Large intestine (tissue), 3 donors: ENCODE measurements at regions not wholly inside any gene's neighbourhood (a gene's known extent, or its start where the extent isn't known, plus 50 kb on each side); places are given as distances from the start of the nearest gene placed in this dataset.

ENCODE experiments used
- DNase-seq, 2 donors: peaks; one replicate each; pipeline versions ENCODE4 v3.0.0 to v3.0.0-alpha.2; 2013
- H3K27ac ChIP-seq: one replicate; pipeline ENCODE4 v1.5.1; 2013; ENCODE audit warnings: low read length
- H3K27me3 ChIP-seq: 2 replicates; pipeline ENCODE4 v1.6.1; 2013; ENCODE audit warnings: low read length; ENCODE audit not compliant: control insufficient read depth, insufficient read depth
- H3K36me3 ChIP-seq: 2 replicates; pipeline ENCODE4 v1.6.1; 2013; ENCODE audit warnings: low read length; ENCODE audit not compliant: control insufficient read depth, insufficient read depth
- H3K4me1 ChIP-seq: one replicate; pipeline ENCODE4 v1.6.1; 2013; ENCODE audit warnings: low read length; ENCODE audit not compliant: control insufficient read depth, insufficient read depth
- H3K4me3 ChIP-seq: one replicate; pipeline ENCODE4 v1.5.1; 2013; ENCODE audit warnings: low read length
- H3K9me3 ChIP-seq: one replicate; pipeline ENCODE4 v1.6.1; 2013; ENCODE audit warnings: mild to moderate bottlenecking, low read depth, low read length, moderate library complexity; ENCODE audit not compliant: control insufficient read depth
- WGBS: methylation state at CpG from one replicate; pipeline ENCODE4 v1.1.5; 2013; ENCODE audit warnings: low lambda C conversion rate; ENCODE audit not compliant: insufficient coverage; 5-methylcytosine and 5-hydroxymethylcytosine counted together

- no CpG with 5 or more reads among the region's 1 CpG for WGBS
- Histone ChIP-seq H3K9me3 (no peaks in the 10 kb centered on the region), H3K4me3 (no peak overlapping the region), H3K36me3 (no peaks in the 10 kb centered on the region), H3K27me3 (no peaks in the 10 kb centered on the region), H3K27ac (no peak overlapping the region), H3K4me1 (no peaks in the 10 kb centered on the region)
- DNase-seq: no peak
Observed at GRCh38 chr18:70520867-70521266, 232.0 kb downstream of the SOCS6 start.

GRCh38 chr18:70513502-70514171 lies 224.8 kb downstream of the SOCS6 start:
- Histone ChIP-seq H3K27me3 (no peaks in the 10 kb centered on the region), H3K4me1 (no peaks in the 10 kb centered on the region), H3K36me3 (no peaks in the 10 kb centered on the region), H3K4me3 (no peak overlapping the region), H3K9me3 (no peaks in the 10 kb centered on the region), H3K27ac (no peak overlapping the region)
- no peak for DNase-seq
- no CpG with 5 or more reads among the region's 9 CpGs for WGBS

GRCh38 chr18:70507970-70508369 lies 219.1 kb downstream of the SOCS6 start:
- no peaks in the 10 kb centered on the region for H3K4me1 ChIP-seq
- no CpG with 5 or more reads among the region's 4 CpGs for WGBS

GRCh38 chr18:70506511-70506910 lies 217.7 kb downstream of the SOCS6 start:
- DNase-seq: no peak
- Histone ChIP-seq H3K27ac (no peak overlapping the region), H3K4me3 (no peak overlapping the region), H3K27me3 (no peaks in the 10 kb centered on the region), H3K4me1 (no peaks in the 10 kb centered on the region), H3K9me3 (no peaks in the 10 kb centered on the region), H3K36me3 (no peaks in the 10 kb centered on the region)
- 58% methylated on average over 2 of the region's 4 CpGs for WGBS

More at GRCh38 chr18:70507970-70508369, 219.1 kb downstream of the SOCS6 start:
- Histone ChIP-seq H3K27ac (no peak overlapping the region), H3K4me3 (no peak overlapping the region), H3K9me3 (no peaks in the 10 kb centered on the region), H3K36me3 (no peaks in the 10 kb centered on the region), H3K27me3 (no peaks in the 10 kb centered on the region)
- no peak for DNase-seq

GRCh38 chr18:70503060-70503459 lies 214.2 kb downstream of the SOCS6 start:
- H3K36me3 ChIP-seq: no peaks in the 10 kb centered on the region
- H3K27ac ChIP-seq: no peak overlapping the region
- peaks cover 2% of the 10 kb centered on the region for H3K9me3 ChIP-seq
- no peaks in the 10 kb centered on the region for H3K27me3 ChIP-seq
- H3K4me3 ChIP-seq: no peak overlapping the region
- no CpG with 5 or more reads among the region's 1 CpG for WGBS
- H3K4me1 ChIP-seq: no peaks in the 10 kb centered on the region
- DNase-seq: no peak

- no peak overlapping the region for H3K27ac ChIP-seq
- H3K4me3 ChIP-seq: no peak overlapping the region
- no peaks in the 10 kb centered on the region for H3K4me1 ChIP-seq
- peaks cover 2% of the 10 kb centered on the region for H3K9me3 ChIP-seq
- no peak for DNase-seq
- no peaks in the 10 kb centered on the region for H3K36me3 ChIP-seq
- 83% methylated on average over 4 of the region's 4 CpGs for WGBS
- no peaks in the 10 kb centered on the region for H3K27me3 ChIP-seq
Observed at GRCh38 chr18:70501358-70501757, 212.5 kb downstream of the SOCS6 start.

GRCh38 chr18:70500748-70501147 lies 211.9 kb downstream of the SOCS6 start:
- H3K27ac ChIP-seq: no peak overlapping the region
- H3K9me3 ChIP-seq: peaks cover 2% of the 10 kb centered on the region
- no peaks in the 10 kb centered on the region for H3K4me1 ChIP-seq
- no peak for DNase-seq
- no peaks in the 10 kb centered on the region for H3K36me3 ChIP-seq
- WGBS: 100% methylated on average over 1 of the region's 2 CpGs
- H3K4me3 ChIP-seq: no peak overlapping the region
- H3K27me3 ChIP-seq: no peaks in the 10 kb centered on the region

- Histone ChIP-seq H3K27me3 (no peaks in the 10 kb centered on the region), H3K27ac (no peak overlapping the region)
- WGBS: no CpG with 5 or more reads among the region's 31 CpGs
Observed at GRCh38 chr18:70499218-70499691, 210.4 kb downstream of the SOCS6 start.

GRCh38 chr18:70496353-70497294 lies 207.8 kb downstream of the SOCS6 start:
- WGBS: 100% methylated on average over 3 of the region's 8 CpGs
- Histone ChIP-seq H3K9me3 (peaks cover 2% of the 10 kb centered on the region), H3K27me3 (no peaks in the 10 kb centered on the region), H3K4me3 (no peak overlapping the region), H3K27ac (no peak overlapping the region), H3K4me1 (no peaks in the 10 kb centered on the region), H3K36me3 (no peaks in the 10 kb centered on the region)
- DNase-seq: no peak

More at GRCh38 chr18:70499218-70499691, 210.4 kb downstream of the SOCS6 start:
- no peak overlapping the region for H3K4me3 ChIP-seq
- no peaks in the 10 kb centered on the region for H3K4me1 ChIP-seq
- no peaks in the 10 kb centered on the region for H3K36me3 ChIP-seq
- peaks cover 2% of the 10 kb centered on the region for H3K9me3 ChIP-seq
- DNase-seq: no peak

- no peak overlapping the region for H3K4me3 ChIP-seq
- no peaks in the 10 kb centered on the region for H3K4me1 ChIP-seq
- no peaks in the 10 kb centered on the region for H3K36me3 ChIP-seq
- H3K27ac ChIP-seq: no peak overlapping the region
- no CpG with 5 or more reads among the region's 2 CpGs for WGBS
- H3K27me3 ChIP-seq: no peaks in the 10 kb centered on the region
- no peak for DNase-seq
- peaks cover 2% of the 10 kb centered on the region for H3K9me3 ChIP-seq
Observed at GRCh38 chr18:70494524-70494923, 205.7 kb downstream of the SOCS6 start.
